CD14-positive monocyte (primary cell): ENCODE measurements at regions not wholly inside any gene's neighbourhood (a gene's known extent, or its start where the extent isn't known, plus 50 kb on each side); places are given as distances from the start of the nearest gene placed in this dataset.

Experiments used
- DNase-seq, 3 donors: peaks; one replicate each; pipeline ENCODE4 v3.0.0-alpha.2; 2011 to 2022
- H2AFZ ChIP-seq: 2 replicates; pipeline ENCODE4 v1.6.0; 2012; ENCODE audit warnings: mild to moderate bottlenecking, low read depth, low read length, inconsistent platforms; ENCODE audit not compliant: insufficient read depth, poor library complexity, severe bottlenecking
- H3K27ac ChIP-seq, 2 donors: 1 replicate in 1 of 2; 2 replicates in 1 of 2; pipeline ENCODE4 v1.5.1; 2012 to 2013; ENCODE audit warnings: low read length in 2 of 2, control low read depth in 1 of 2, inconsistent platforms in 1 of 2, low read depth in 1 of 2, mild to moderate bottlenecking in 1 of 2
- H3K27me3 ChIP-seq, 2 donors: one replicate each; pipeline versions ENCODE4 v1.6.0 to v1.6.1; 2011 to 2013; ENCODE audit warnings: low read length in 2 of 2; ENCODE audit not compliant: control insufficient read depth in 2 of 2, insufficient read depth in 2 of 2
- H3K36me3 ChIP-seq, 2 donors: replicated peaks in 1 of 2; 1 replicate in 1 of 2; 2 replicates in 1 of 2; pipeline versions ENCODE4 v1.5.1 to v1.6.1; 2012 to 2013; ENCODE audit warnings: low read length in 2 of 2, control low read depth in 1 of 2, inconsistent platforms in 1 of 2, mild to moderate bottlenecking in 1 of 2; ENCODE audit not compliant: insufficient read depth in 2 of 2, control insufficient read depth in 1 of 2
- H3K4me1 ChIP-seq, 2 donors: 1 replicate in 1 of 2; 2 replicates in 1 of 2; pipeline versions ENCODE4 v1.5.1 to v1.6.1; 2012 to 2013; ENCODE audit warnings: low read length in 2 of 2, control low read depth in 1 of 2, inconsistent platforms in 1 of 2, mild to moderate bottlenecking in 1 of 2, moderate library complexity in 1 of 2; ENCODE audit not compliant: insufficient read depth in 2 of 2, control insufficient read depth in 1 of 2
- H3K4me2 ChIP-seq: replicated peaks from 2 replicates; pipeline ENCODE3; 2012; ENCODE audit warnings: low read length, moderate library complexity, mild to moderate bottlenecking; ENCODE audit not compliant: poor library complexity, severe bottlenecking; ENCODE audit errors: extremely low read depth
- H3K4me3 ChIP-seq, 3 experiments: fragments of 200-600 bp in 1 of 3; sonication (generic) in 1 of 3; replicated peaks in 1 of 3; 1 replicate in 2 of 3; 2 replicates in 1 of 3; pipeline ENCODE4 v1.5.1; 2011 to 2013; ENCODE audit warnings: low read length in 3 of 3, mild to moderate bottlenecking in 3 of 3, control low read depth in 2 of 3, low read depth in 2 of 3, inconsistent platforms in 1 of 3, moderate library complexity in 1 of 3
- H3K79me2 ChIP-seq: 2 replicates; pipeline ENCODE4 v1.6.0; 2012; ENCODE audit warnings: mild to moderate bottlenecking, control low read depth, inconsistent platforms, low read length, moderate library complexity; ENCODE audit not compliant: insufficient read depth
- H3K9ac ChIP-seq: 2 replicates; pipeline ENCODE4 v1.6.0; 2017; ENCODE audit warnings: low read length, mild to moderate bottlenecking; ENCODE audit not compliant: insufficient read depth, poor library complexity, severe bottlenecking
- H3K9me3 ChIP-seq, 2 donors: replicated peaks in 1 of 2; 1 replicate in 1 of 2; 2 replicates in 1 of 2; pipeline versions ENCODE4 v1.5.1 to v1.6.1; 2012 to 2013; ENCODE audit warnings: low read length in 2 of 2, control low read depth in 1 of 2; ENCODE audit not compliant: control insufficient read depth in 1 of 2, insufficient read depth in 1 of 2
- H4K20me1 ChIP-seq: 2 replicates; pipeline ENCODE4 v1.6.0; 2012; ENCODE audit warnings: mild to moderate bottlenecking, low read length, control low read depth, moderate library complexity; ENCODE audit not compliant: insufficient read depth
- H3K27ac Mint-ChIP-seq, 7 donors: one replicate each; pipeline ENCODE4 v1.8.0; 2020; ENCODE audit warnings: mild to moderate bottlenecking in 7 of 7, mixed read lengths in 7 of 7, moderate library complexity in 6 of 7, inconsistent platforms in 2 of 7
- H3K27me3 Mint-ChIP-seq, 3 donors: one replicate each; pipeline ENCODE4 v1.8.0; 2021 to 2022; ENCODE audit warnings: low read depth in 3 of 3, mild to moderate bottlenecking in 3 of 3, mixed read lengths in 3 of 3, moderate library complexity in 3 of 3, inconsistent platforms in 1 of 3
- H3K36me3 Mint-ChIP-seq, 2 donors: one replicate each; pipeline ENCODE4 v1.8.0; 2020; ENCODE audit warnings: mixed read lengths in 2 of 2, inconsistent platforms in 1 of 2, mild to moderate bottlenecking in 1 of 2
- H3K4me1 Mint-ChIP-seq: one replicate; pipeline ENCODE4 v1.8.0; 2020; ENCODE audit warnings: mild to moderate bottlenecking, mixed read lengths
- H3K4me3 Mint-ChIP-seq, 2 donors: one replicate each; pipeline ENCODE4 v1.8.0; 2020; ENCODE audit warnings: mild to moderate bottlenecking in 2 of 2, mixed read lengths in 2 of 2, moderate library complexity in 1 of 2
- H3K9me3 Mint-ChIP-seq, 7 donors: one replicate each; pipeline ENCODE4 v1.8.0; 2020 to 2022; ENCODE audit warnings: mixed read lengths in 7 of 7, mild to moderate bottlenecking in 6 of 7, moderate library complexity in 6 of 7, inconsistent platforms in 2 of 7
- CTCF ChIP-seq: fragments of 200-600 bp; IDR thresholded peaks from one replicate; pipeline ENCODE4 v1.8.0; 2022; ENCODE audit warnings: antibody characterized with exemption, mild to moderate bottlenecking
- WGBS: methylation state at CpG from one replicate; pipeline ENCODE4 v1.1.5; 2013; ENCODE audit warnings: missing lambda C conversion rate; ENCODE audit not compliant: insufficient coverage; 5-methylcytosine and 5-hydroxymethylcytosine counted together
- intact Hi-C, 2 donors: fragments of 100-400 bp; cut with micrococcal nuclease; formaldehyde crosslinking; loops; one replicate each; pipeline versions ENCODE4 v1.15.0 to v1.15.1; 2023

- no peak overlapping the region for H3K4me2 ChIP-seq
Measured at GRCh38 chr4:45368832-45369231, 642.5 kb upstream of the GNPDA2 start.

DNA sequence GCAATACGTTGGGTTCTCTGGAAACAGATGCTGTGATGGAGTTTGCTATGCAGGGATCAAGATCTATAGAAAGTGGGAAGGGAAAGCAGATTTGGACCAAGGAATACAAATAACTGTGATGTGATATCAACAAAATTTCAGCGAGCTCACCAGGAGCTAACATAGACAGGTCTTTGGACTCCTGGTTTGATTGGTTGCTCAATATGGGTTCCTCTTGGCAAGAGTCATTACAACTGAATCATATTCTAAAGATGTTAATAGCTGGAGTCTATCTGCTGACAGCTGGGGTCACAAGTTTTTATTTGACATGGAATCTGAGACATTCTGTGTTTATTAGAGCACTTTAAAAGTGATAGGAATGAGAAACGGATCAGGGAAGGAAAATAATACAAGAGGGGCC is 637.6 kb upstream of the GNPDA2 start:
- DNase-seq = no peak

More at GRCh38 chr4:45368832-45369231, 642.5 kb upstream of the GNPDA2 start:
- no peaks in the 10 kb centered on the region for H3K4me1 Mint-ChIP-seq
- H3K4me1 ChIP-seq = no peaks in the 10 kb centered on the region
- no CpG with 5 or more reads among the region's 1 CpG for WGBS
- H3K9me3 Mint-ChIP-seq = peaks cover 0 to 6% (median 1%) of the 10 kb centered on the region in 7 donors
- H3K36me3 ChIP-seq = no peaks in the 10 kb centered on the region
- no peak overlapping the region for H3K27ac Mint-ChIP-seq
- no peaks in the 10 kb centered on the region for H3K27me3 ChIP-seq
- no peak overlapping the region for H3K9ac ChIP-seq
- H2AFZ ChIP-seq = no peak overlapping the region
- no peaks in the 10 kb centered on the region for H3K9me3 ChIP-seq
- no peaks in the 10 kb centered on the region for H3K27me3 Mint-ChIP-seq
- H3K79me2 ChIP-seq = no peaks in the 10 kb centered on the region
- intact Hi-C loops = no loop called here
- H3K4me3 ChIP-seq = no peak overlapping the region
- no peak overlapping the region for H3K27ac ChIP-seq
- H3K36me3 Mint-ChIP-seq = no peaks in the 10 kb centered on the region
- H3K4me3 Mint-ChIP-seq = no peak overlapping the region
- H4K20me1 ChIP-seq = no peaks in the 10 kb centered on the region
- TF ChIP-seq CTCF = no peak
- no peak for DNase-seq

More for the DNA sequence above, 637.6 kb upstream of the GNPDA2 start:
- H3K4me3 Mint-ChIP-seq = no peak overlapping the region
- Histone ChIP-seq H3K27me3 (no peaks in the 10 kb centered on the region), H3K79me2 (no peaks in the 10 kb centered on the region), H3K4me3 (no peak overlapping the region), H3K9ac (no peak overlapping the region), H3K4me2 (no peak overlapping the region), H3K27ac (no peak overlapping the region), H3K4me1 (no peaks in the 10 kb centered on the region), H3K36me3 (no peaks in the 10 kb centered on the region), H2AFZ (no peak overlapping the region), H4K20me1 (no peaks in the 10 kb centered on the region), H3K9me3 (peaks cover 4 to 13% of the 10 kb centered on the region in 2 donors)
- H3K9me3 Mint-ChIP-seq = peaks cover 0 to 11% (median 3%) of the 10 kb centered on the region in 7 donors
- no peak for TF ChIP-seq CTCF
- H3K36me3 Mint-ChIP-seq = no peaks in the 10 kb centered on the region
- peaks cover 0 to 2% (median 0%) of the 10 kb centered on the region in 3 donors for H3K27me3 Mint-ChIP-seq
- no peaks in the 10 kb centered on the region for H3K4me1 Mint-ChIP-seq
- H3K27ac Mint-ChIP-seq = no peak overlapping the region
- 100% methylated on average over 1 of the region's 3 CpGs for WGBS
- intact Hi-C loops = no loop called here
